ENCODE measurements at regions not wholly inside any gene's neighbourhood (a gene's known extent, or its start where the extent isn't known, plus 50 kb on each side); places are given as distances from the start of the nearest gene placed in this dataset.

DNA sequence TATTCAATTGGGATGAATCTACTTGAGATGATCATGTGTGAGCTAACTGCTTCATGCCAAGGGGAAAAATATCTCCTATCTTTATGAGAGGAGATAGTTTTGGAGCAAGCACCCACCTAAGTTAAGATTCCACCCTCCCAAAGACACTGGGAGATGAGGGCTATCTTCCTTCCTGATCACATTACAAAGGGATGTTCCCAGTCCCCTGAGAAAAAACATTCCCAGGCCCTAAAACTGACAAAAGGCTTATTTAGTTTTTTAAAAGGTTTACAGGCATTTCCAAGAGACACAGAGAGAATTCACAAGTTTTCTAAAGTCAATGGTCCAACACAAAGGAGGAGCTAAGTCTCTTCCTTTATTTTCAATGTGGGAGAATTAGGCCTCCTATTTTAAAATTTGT is 401.5 kb downstream of the FBXO15 start:
- peaks cover 0 to 2% (median 0%) of the 10 kb centered on the region in 7 donors for H3K9me3 Mint-ChIP-seq
- H3K27me3 Mint-ChIP-seq (ENCODE audit: low read depth in 3 of 3), result peaks cover 0 to 2% (median 0%) of the 10 kb centered on the region in 3 donors
- no peak overlapping the region for H3K4me2 ChIP-seq (replicated peaks; ENCODE audit: extremely low read depth, low read length, poor library complexity, severe bottlenecking)
- H3K4me1 ChIP-seq (ENCODE audit: control insufficient read depth in 1 of 2, insufficient read depth in 2 of 2, low read length in 2 of 2), result no peaks in the 10 kb centered on the region
- no peak overlapping the region for H3K9ac ChIP-seq (ENCODE audit: insufficient read depth, low read length, poor library complexity, severe bottlenecking)
- no peak for DNase-seq
- intact Hi-C loops (cut with micrococcal nuclease), result no loop called here
- H3K4me1 Mint-ChIP-seq, result no peaks in the 10 kb centered on the region
- TF ChIP-seq, protein P1, sequence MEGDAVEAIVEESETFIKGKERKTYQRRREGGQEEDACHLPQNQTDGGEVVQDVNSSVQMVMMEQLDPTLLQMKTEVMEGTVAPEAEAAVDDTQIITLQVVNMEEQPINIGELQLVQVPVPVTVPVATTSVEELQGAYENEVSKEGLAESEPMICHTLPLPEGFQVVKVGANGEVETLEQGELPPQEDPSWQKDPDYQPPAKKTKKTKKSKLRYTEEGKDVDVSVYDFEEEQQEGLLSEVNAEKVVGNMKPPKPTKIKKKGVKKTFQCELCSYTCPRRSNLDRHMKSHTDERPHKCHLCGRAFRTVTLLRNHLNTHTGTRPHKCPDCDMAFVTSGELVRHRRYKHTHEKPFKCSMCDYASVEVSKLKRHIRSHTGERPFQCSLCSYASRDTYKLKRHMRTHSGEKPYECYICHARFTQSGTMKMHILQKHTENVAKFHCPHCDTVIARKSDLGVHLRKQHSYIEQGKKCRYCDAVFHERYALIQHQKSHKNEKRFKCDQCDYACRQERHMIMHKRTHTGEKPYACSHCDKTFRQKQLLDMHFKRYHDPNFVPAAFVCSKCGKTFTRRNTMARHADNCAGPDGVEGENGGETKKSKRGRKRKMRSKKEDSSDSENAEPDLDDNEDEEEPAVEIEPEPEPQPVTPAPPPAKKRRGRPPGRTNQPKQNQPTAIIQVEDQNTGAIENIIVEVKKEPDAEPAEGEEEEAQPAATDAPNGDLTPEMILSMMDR (IDR thresholded peaks at IDR 0.05), result no peak
- H3K79me2 ChIP-seq (ENCODE audit: insufficient read depth, low read length), result no peaks in the 10 kb centered on the region
- no peak overlapping the region for H3K27ac Mint-ChIP-seq
- no peak overlapping the region for H3K4me3 ChIP-seq (replicated peaks in 1 of 3; ENCODE audit: low read depth in 2 of 3, low read length in 3 of 3)
- no peak overlapping the region for H3K4me3 Mint-ChIP-seq
- no peaks in the 10 kb centered on the region for H3K36me3 Mint-ChIP-seq
- no peak overlapping the region for H2AFZ ChIP-seq (ENCODE audit: insufficient read depth, low read depth, low read length, poor library complexity, severe bottlenecking)
- H4K20me1 ChIP-seq (ENCODE audit: insufficient read depth, low read length), result no peaks in the 10 kb centered on the region
- no peak overlapping the region for H3K27ac ChIP-seq (ENCODE audit: low read depth in 1 of 2, low read length in 2 of 2)
- no peaks in the 10 kb centered on the region for H3K9me3 ChIP-seq (replicated peaks in 1 of 2; ENCODE audit: control insufficient read depth in 1 of 2, insufficient read depth in 1 of 2, low read length in 2 of 2)
- no peaks in the 10 kb centered on the region for H3K36me3 ChIP-seq (replicated peaks in 1 of 2; ENCODE audit: control insufficient read depth in 1 of 2, insufficient read depth in 2 of 2, low read length in 2 of 2)
- no peaks in the 10 kb centered on the region for H3K27me3 ChIP-seq (ENCODE audit: control insufficient read depth in 2 of 2, insufficient read depth in 2 of 2, low read length in 2 of 2)

DNA sequence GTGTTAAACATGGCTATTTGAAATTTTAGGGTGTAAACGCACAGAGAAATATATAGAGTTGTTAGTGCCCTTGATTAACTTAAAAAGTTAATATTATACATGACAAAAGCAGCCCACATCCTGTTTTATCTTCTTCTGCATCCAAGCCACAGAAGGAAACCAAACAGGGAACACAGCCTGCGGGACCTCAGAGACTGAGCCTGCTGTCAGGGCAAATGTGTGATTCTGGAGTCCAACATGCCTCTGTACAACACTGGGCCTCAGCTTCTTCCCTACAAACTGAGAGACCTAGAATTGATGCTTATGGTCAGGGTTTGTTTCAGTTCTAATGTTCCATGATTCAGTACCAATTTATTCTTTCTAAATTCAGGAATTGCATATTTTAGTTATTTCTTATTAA is 404.7 kb downstream of the FBXO15 start:
- no CpG with 5 or more reads among the region's 2 CpGs for WGBS (ENCODE audit: insufficient coverage)
- no peak overlapping the region for H3K9ac ChIP-seq (ENCODE audit: insufficient read depth, low read length, poor library complexity, severe bottlenecking)
- Mint-ChIP-seq H3K27me3 (ENCODE audit: low read depth in 3 of 3) (peaks cover under 1 to 4% (median 1%) of the 10 kb centered on the region in 3 donors), H3K4me3 (no peak overlapping the region), H3K9me3 (peaks cover 0 to 2% (median 0%) of the 10 kb centered on the region in 7 donors), H3K4me1 (no peaks in the 10 kb centered on the region), H3K36me3 (no peaks in the 10 kb centered on the region), H3K27ac (no peak overlapping the region)
- H3K36me3 ChIP-seq (replicated peaks in 1 of 2; ENCODE audit: control insufficient read depth in 1 of 2, insufficient read depth in 2 of 2, low read length in 2 of 2), result no peaks in the 10 kb centered on the region
- no peak overlapping the region for H3K4me2 ChIP-seq (replicated peaks; ENCODE audit: extremely low read depth, low read length, poor library complexity, severe bottlenecking)
- H3K27me3 ChIP-seq (ENCODE audit: control insufficient read depth in 2 of 2, insufficient read depth in 2 of 2, low read length in 2 of 2), result no peaks in the 10 kb centered on the region
- H3K27ac ChIP-seq (ENCODE audit: low read depth in 1 of 2, low read length in 2 of 2), result no peak overlapping the region
- no peaks in the 10 kb centered on the region for H3K9me3 ChIP-seq (replicated peaks in 1 of 2; ENCODE audit: control insufficient read depth in 1 of 2, insufficient read depth in 1 of 2, low read length in 2 of 2)
- H4K20me1 ChIP-seq (ENCODE audit: insufficient read depth, low read length), result no peaks in the 10 kb centered on the region
- TF ChIP-seq, protein P1 (IDR thresholded peaks at IDR 0.05), result no peak
- H3K4me3 ChIP-seq (replicated peaks in 1 of 3; ENCODE audit: low read depth in 2 of 3, low read length in 3 of 3), result no peak overlapping the region
- no peaks in the 10 kb centered on the region for H3K4me1 ChIP-seq (ENCODE audit: control insufficient read depth in 1 of 2, insufficient read depth in 2 of 2, low read length in 2 of 2)
- intact Hi-C loops (cut with micrococcal nuclease), result no loop called here
- H3K79me2 ChIP-seq (ENCODE audit: insufficient read depth, low read length), result no peaks in the 10 kb centered on the region
- no peak for DNase-seq
- H2AFZ ChIP-seq (ENCODE audit: insufficient read depth, low read depth, low read length, poor library complexity, severe bottlenecking), result no peak overlapping the region

Data from CD14-positive monocyte (primary cell).